ENCODE measurements at regions not wholly inside any gene's neighbourhood (a gene's known extent, or its start where the extent isn't known, plus 50 kb on each side); places are given as distances from the start of the nearest gene placed in this dataset.

DNA sequence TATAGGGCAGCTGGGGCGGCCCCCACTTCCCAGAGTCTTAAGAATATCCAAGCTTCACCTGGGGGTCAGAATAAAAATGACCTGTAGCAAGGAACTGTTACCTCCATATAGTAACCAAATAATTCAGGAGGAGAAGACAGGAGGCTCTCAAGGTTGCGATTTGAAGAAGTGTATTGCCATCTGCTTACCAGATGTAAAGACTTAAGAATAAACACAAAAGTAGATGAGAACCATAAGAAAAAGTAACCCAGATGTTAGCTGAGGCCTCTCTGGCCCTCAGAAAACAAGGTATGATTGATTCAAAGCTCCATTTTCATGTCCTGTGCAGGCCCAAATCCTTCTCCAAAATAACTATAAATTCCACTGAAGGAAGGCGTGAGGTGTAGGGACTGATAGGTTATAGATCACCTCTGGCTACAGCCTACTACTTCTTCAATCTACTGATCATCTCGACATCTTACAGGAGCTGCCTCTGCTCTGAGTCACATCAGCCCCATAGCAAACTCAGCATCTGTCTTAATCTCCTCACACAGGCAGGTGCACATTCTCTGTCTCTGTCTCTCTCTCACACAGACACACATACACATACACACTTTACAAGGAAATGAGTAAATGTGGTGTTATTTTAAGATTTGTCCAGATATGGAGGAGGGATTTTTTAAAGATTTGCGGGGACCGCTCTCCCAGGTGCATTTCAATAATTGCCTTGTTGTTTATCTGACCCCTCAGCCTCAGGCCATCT is 193.9 kb upstream of the EDNRA start:
- Histone ChIP-seq H3K9me2 (replicated peaks; ENCODE audit: low read depth, low read length) (no peaks in the 10 kb centered on the region), H3K4me2 (ENCODE audit: low read depth, low read length, poor library complexity, severe bottlenecking) (no peak overlapping the region), H3K79me2 (ENCODE audit: insufficient read depth, low read length) (no peaks in the 10 kb centered on the region), H3K9ac (ENCODE audit: low read depth, low read length, poor library complexity, severe bottlenecking) (no peak overlapping the region), H3K4me1 (ENCODE audit: insufficient read depth, low read length, poor library complexity, severe bottlenecking) (no peaks in the 10 kb centered on the region), H3K27me3 (ENCODE audit: insufficient read depth, low read length, poor library complexity, severe bottlenecking) (no peaks in the 10 kb centered on the region), H3K4me3 (ENCODE audit: low read length, poor library complexity, severe bottlenecking) (no peak overlapping the region), H3F3A (ENCODE audit: low read depth) (no peaks in the 10 kb centered on the region), H2AFZ (ENCODE audit: low read length) (no peak overlapping the region), H3K9me3 (ENCODE audit: insufficient read depth, low read depth, low read length) (no peaks in the 10 kb centered on the region), H4K20me1 (ENCODE audit: insufficient read depth, low read length, poor library complexity, severe bottlenecking) (no peaks in the 10 kb centered on the region), H3K36me3 (ENCODE audit: insufficient read depth, low read length) (no peaks in the 10 kb centered on the region)
- no peak for TF ChIP-seq EZH2phosphoT487 (IDR thresholded peaks at IDR 0.05; ENCODE audit: borderline replicate concordance)
- TF ChIP-seq, protein P1, sequence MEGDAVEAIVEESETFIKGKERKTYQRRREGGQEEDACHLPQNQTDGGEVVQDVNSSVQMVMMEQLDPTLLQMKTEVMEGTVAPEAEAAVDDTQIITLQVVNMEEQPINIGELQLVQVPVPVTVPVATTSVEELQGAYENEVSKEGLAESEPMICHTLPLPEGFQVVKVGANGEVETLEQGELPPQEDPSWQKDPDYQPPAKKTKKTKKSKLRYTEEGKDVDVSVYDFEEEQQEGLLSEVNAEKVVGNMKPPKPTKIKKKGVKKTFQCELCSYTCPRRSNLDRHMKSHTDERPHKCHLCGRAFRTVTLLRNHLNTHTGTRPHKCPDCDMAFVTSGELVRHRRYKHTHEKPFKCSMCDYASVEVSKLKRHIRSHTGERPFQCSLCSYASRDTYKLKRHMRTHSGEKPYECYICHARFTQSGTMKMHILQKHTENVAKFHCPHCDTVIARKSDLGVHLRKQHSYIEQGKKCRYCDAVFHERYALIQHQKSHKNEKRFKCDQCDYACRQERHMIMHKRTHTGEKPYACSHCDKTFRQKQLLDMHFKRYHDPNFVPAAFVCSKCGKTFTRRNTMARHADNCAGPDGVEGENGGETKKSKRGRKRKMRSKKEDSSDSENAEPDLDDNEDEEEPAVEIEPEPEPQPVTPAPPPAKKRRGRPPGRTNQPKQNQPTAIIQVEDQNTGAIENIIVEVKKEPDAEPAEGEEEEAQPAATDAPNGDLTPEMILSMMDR (conservative IDR thresholded peaks at IDR 0.05; ENCODE audit: low read length) = no peak

GRCh38 chr4:147287588-147287890 is 193.4 kb upstream of the EDNRA start:
- Histone ChIP-seq H4K20me1 (ENCODE audit: insufficient read depth, low read length, poor library complexity, severe bottlenecking) (no peaks in the 10 kb centered on the region), H2AFZ (ENCODE audit: low read length) (no peak overlapping the region), H3K79me2 (ENCODE audit: insufficient read depth, low read length) (no peaks in the 10 kb centered on the region), H3F3A (ENCODE audit: low read depth) (no peaks in the 10 kb centered on the region), H3K27me3 (ENCODE audit: insufficient read depth, low read length, poor library complexity, severe bottlenecking) (no peaks in the 10 kb centered on the region), H3K36me3 (ENCODE audit: insufficient read depth, low read length) (no peaks in the 10 kb centered on the region), H3K9me2 (replicated peaks; ENCODE audit: low read depth, low read length) (no peaks in the 10 kb centered on the region), H3K9ac (ENCODE audit: low read depth, low read length, poor library complexity, severe bottlenecking) (no peak overlapping the region), H3K4me2 (ENCODE audit: low read depth, low read length, poor library complexity, severe bottlenecking) (no peak overlapping the region), H3K4me3 (ENCODE audit: low read length, poor library complexity, severe bottlenecking) (no peak overlapping the region), H3K9me3 (ENCODE audit: insufficient read depth, low read depth, low read length) (no peaks in the 10 kb centered on the region), H3K4me1 (ENCODE audit: insufficient read depth, low read length, poor library complexity, severe bottlenecking) (no peaks in the 10 kb centered on the region)
- TF ChIP-seq, protein P1 (conservative IDR thresholded peaks at IDR 0.05; ENCODE audit: low read length) = no peak
- no peak for TF ChIP-seq EZH2phosphoT487 (IDR thresholded peaks at IDR 0.05; ENCODE audit: borderline replicate concordance)

DNA sequence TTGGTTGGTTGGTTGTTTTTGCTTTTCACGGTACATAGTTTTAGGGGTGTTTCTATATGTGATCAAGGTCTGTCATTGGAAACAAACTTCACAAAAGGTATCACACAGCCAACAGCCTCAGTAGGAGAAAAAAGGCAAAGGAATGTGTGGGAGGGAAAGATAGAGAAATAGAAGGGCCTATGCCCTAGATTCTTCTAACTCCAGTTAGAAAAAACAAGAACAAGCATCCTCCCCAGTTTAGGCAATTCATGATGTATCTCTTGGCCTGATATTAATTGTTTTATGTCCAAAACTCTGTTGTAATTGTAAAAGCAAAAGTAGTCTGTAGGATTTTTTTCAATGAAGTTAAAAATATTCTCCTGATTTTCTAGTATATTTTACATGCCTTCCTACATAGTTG is 192.4 kb upstream of the EDNRA start:
- Histone ChIP-seq H3K36me3 (ENCODE audit: insufficient read depth, low read length) (no peaks in the 10 kb centered on the region), H3K4me3 (ENCODE audit: low read length, poor library complexity, severe bottlenecking) (no peak overlapping the region), H3K27me3 (ENCODE audit: insufficient read depth, low read length, poor library complexity, severe bottlenecking) (no peaks in the 10 kb centered on the region), H3K4me2 (ENCODE audit: low read depth, low read length, poor library complexity, severe bottlenecking) (no peak overlapping the region), H3K9ac (ENCODE audit: low read depth, low read length, poor library complexity, severe bottlenecking) (no peak overlapping the region), H3K9me3 (ENCODE audit: insufficient read depth, low read depth, low read length) (no peaks in the 10 kb centered on the region), H2AFZ (ENCODE audit: low read length) (no peak overlapping the region), H3K9me2 (replicated peaks; ENCODE audit: low read depth, low read length) (no peaks in the 10 kb centered on the region), H3K4me1 (ENCODE audit: insufficient read depth, low read length, poor library complexity, severe bottlenecking) (no peaks in the 10 kb centered on the region), H3F3A (ENCODE audit: low read depth) (no peaks in the 10 kb centered on the region), H4K20me1 (ENCODE audit: insufficient read depth, low read length, poor library complexity, severe bottlenecking) (no peaks in the 10 kb centered on the region), H3K79me2 (ENCODE audit: insufficient read depth, low read length) (no peaks in the 10 kb centered on the region)
- TF ChIP-seq, protein P1 (conservative IDR thresholded peaks at IDR 0.05; ENCODE audit: low read length) = no peak
- TF ChIP-seq EZH2phosphoT487 (IDR thresholded peaks at IDR 0.05; ENCODE audit: borderline replicate concordance) = no peak

Measured in Loucy (cell line).